ENCODE measurements at regions not wholly inside any gene's neighbourhood (a gene's known extent, or its start where the extent isn't known, plus 50 kb on each side); places are given as distances from the start of the nearest gene placed in this dataset.

GRCh38 chr9:117777823-117778222 lies 73.6 kb downstream of the TLR4 start:
- TF ChIP-seq CTCF (IDR thresholded peaks at IDR 0.05; ENCODE audit: poor library complexity, severe bottlenecking): no peak
- TF ChIP-seq RAD21 (conservative IDR thresholded peaks at IDR 0.05): no peak
- TF ChIP-seq POLR2AphosphoS5 (IDR thresholded peaks at IDR 0.05): no peak
- TF ChIP-seq EZH2 (IDR thresholded peaks at IDR 0.05; ENCODE audit: borderline replicate concordance, insufficient read depth, low read length, poor library complexity, severe bottlenecking): no peak
- no peak for TF ChIP-seq TAF1 (IDR thresholded peaks at IDR 0.05; ENCODE audit: low read depth)
- no peak for TF ChIP-seq EP300 (conservative IDR thresholded peaks at IDR 0.05; ENCODE audit: poor library complexity, severe bottlenecking)

Measured in neural cell (in vitro differentiated cells).